ENCODE measurements at regions not wholly inside any gene's neighbourhood (a gene's known extent, or its start where the extent isn't known, plus 50 kb on each side); places are given as distances from the start of the nearest gene placed in this dataset.
A peak's percentile ranks its signal among the peaks of the same experiment; 100 is the strongest.

GRCh38 chr2:84319581-84319980 lies 139.5 kb downstream of the SUCLG1 start:
- no peak for TF ChIP-seq CTCF (IDR thresholded peaks at IDR 0.05; ENCODE audit: low read depth, low read length, missing control alignments)

GRCh38 chr2:84317135-84317534 lies 141.9 kb downstream of the SUCLG1 start:
- no peak for DNase-seq (ENCODE audit: low read depth)
- TF ChIP-seq CTCF (IDR thresholded peaks at IDR 0.05; ENCODE audit: low read depth, low read length, missing control alignments) = no peak
- no peak overlapping the region for H3K4me3 ChIP-seq (ENCODE audit: low read depth, low read length)

More at GRCh38 chr2:84319581-84319980, 139.5 kb downstream of the SUCLG1 start:
- DNase-seq (ENCODE audit: low read depth) = no peak
- H3K4me3 ChIP-seq (ENCODE audit: low read depth, low read length) = no peak overlapping the region

GRCh38 chr2:84314901-84315330 lies 144.2 kb downstream of the SUCLG1 start:
- peak; percentile 33 for DNase-seq (ENCODE audit: low read depth)
- TF ChIP-seq CTCF (IDR thresholded peaks at IDR 0.05; ENCODE audit: low read depth, low read length, missing control alignments) = peak; percentile 91
- no peak overlapping the region for H3K4me3 ChIP-seq (ENCODE audit: low read depth, low read length)

- no peak for DNase-seq (ENCODE audit: low read depth)
- no peak for TF ChIP-seq CTCF (IDR thresholded peaks at IDR 0.05; ENCODE audit: low read depth, low read length, missing control alignments)
- H3K4me3 ChIP-seq (ENCODE audit: low read depth, low read length) = no peak overlapping the region
Observed at GRCh38 chr2:84314250-84314649, 144.8 kb downstream of the SUCLG1 start.

- no peak overlapping the region for H3K4me3 ChIP-seq (ENCODE audit: low read depth, low read length)
- DNase-seq (ENCODE audit: low read depth) = no peak
- no peak for TF ChIP-seq CTCF (IDR thresholded peaks at IDR 0.05; ENCODE audit: low read depth, low read length, missing control alignments)
Observed at GRCh38 chr2:84309281-84309680, 149.8 kb downstream of the SUCLG1 start.

GRCh38 chr2:84306361-84306760 lies 152.7 kb downstream of the SUCLG1 start:
- TF ChIP-seq CTCF (IDR thresholded peaks at IDR 0.05; ENCODE audit: low read depth, low read length, missing control alignments) = no peak
- no peak for DNase-seq (ENCODE audit: low read depth)

More at GRCh38 chr2:84306361-84306760, 152.7 kb downstream of the SUCLG1 start:
- no peak overlapping the region for H3K4me3 ChIP-seq (ENCODE audit: low read depth, low read length)
